Ecto neural progenitor cell (in vitro differentiated cells): ENCODE measurements at regions not wholly inside any gene's neighbourhood (a gene's known extent, or its start where the extent isn't known, plus 50 kb on each side); places are given as distances from the start of the nearest gene placed in this dataset.

ENCODE experiments used
- DNase-seq: peaks from one replicate; pipeline ENCODE4 v3.0.0-alpha.2; 2018; ENCODE audit warnings: low spot score

DNA sequence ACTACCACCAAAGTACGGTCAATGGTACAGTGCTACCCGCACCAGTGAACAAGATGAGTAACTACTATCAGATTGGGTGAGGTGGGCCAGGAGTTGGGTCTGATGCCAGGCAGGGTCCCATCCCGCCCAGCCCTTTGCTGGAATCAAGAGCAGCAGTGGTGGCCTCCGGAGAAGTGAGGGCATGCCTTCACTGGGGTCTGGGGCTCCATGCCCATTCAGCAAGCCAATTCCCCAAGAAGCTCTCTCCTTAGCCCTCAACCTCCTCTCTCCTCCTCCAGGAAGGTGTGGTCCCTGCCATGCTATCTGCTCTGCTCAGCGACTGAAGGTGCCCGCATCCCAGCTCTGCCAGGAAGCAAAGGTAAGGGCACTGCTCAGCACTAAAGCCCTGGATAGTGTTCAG lies 62.7 kb upstream of the CPLX2 start:
- DNase-seq: no peak

GRCh38 chr5:175809531-175810121 lies 61.8 kb upstream of the CPLX2 start:
- no peak for DNase-seq

DNA sequence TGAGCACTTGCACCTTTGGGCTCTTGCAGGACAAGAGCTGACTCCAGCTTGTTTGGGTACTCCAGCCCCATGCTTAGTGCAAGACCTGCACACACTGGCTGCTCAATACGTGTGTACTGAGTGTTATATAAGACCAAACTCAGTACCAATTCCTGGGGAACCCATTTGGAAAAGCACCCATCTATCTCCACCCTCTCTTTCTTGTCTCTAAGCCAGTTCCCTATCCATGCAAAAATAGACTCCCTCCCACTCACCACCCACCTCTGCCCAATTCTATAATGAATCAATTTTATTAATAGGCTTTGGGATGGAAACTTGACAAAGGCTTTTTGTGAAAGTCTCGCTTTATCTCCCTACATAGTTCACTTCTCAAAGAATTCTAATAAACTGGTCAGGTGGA lies 60.9 kb upstream of the CPLX2 start:
- no peak for DNase-seq

DNA sequence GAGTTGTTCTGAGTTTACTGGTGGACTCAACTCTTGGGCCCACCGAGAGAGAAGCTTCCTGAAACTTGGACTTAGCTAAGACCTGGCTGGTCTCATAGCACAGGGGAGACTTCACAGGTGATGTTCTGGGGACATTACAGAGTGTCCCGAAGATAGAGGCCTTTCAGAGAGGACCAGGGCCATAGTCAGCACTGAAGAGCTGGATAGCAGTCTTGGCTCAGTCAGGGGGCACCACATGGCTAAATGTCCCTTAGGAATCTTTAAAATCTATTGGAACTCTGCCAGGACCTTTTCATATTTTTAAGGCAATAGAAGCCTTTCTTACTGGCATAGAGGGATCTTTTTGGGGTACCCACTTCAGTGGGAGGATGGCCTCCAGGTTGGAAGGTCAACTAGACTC lies 59.8 kb upstream of the CPLX2 start:
- DNase-seq: no peak

GRCh38 chr5:175813943-175814630 lies 57.3 kb upstream of the CPLX2 start:
- no peak for DNase-seq

DNA sequence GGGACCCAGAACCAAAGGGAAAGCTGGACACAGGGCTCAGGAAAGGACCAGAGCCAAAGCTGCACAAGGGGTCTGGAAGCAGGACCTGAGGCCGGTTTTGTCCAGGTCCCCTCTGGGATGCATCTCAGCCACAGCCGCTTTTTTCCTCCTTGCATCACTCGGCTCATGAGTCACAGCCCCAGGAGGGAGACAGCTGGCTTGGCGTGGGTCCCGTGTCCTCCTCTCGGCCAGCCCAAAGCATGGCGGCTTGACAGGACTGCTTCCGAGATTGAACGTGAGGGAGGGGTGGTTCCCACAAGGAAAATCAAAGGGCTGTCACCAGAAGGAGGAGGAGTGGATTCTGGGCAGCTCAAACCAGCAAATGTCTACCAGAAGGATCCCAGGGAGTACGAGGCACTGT lies 56.7 kb upstream of the CPLX2 start:
- no peak for DNase-seq

DNA sequence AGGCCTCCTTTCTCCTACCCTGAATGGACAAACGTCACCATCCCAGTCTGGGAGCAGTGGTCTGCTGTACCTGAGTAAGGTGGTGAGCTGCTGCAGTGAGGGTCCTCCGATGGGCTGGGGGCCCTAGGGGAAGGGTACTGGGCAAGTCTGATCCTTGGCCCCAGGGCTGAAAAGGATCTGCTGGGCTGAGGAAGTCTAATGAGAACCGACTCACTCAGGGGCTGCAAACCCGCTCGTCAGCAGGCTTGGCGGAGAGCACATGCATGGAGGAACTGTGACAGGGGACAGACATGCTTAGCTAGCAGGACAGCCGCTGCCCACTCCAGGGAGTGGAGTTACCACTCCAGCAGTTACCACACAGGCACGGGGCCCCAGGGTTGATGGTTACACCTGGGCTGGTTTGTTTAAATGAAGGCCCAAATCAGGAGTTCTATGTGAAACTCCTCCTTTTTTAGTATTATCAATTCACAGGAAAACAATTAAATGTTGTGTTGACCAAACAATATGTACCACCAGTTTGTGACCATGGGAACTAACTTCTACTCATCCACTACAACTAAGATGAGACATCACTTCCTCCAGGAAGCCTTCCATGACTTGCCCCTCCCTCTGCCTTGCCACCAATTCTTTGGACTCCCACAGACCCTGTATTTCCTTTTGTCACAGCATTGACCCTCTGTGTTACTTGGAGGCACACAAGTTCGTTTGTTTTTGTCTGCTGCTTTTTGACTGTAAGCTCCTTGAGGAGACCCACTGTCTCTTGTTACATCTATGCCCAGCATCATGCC lies 56.1 kb upstream of the CPLX2 start:
- DNase-seq: no peak

- no peak for DNase-seq
These were observed 55.0 kb upstream of the CPLX2 start for GRCh38 chr5:175816348-175816747.

GRCh38 chr5:175819090-175819425 lies 52.3 kb upstream of the CPLX2 start:
- DNase-seq: no peak

GRCh38 chr5:175820230-175820629 lies 51.1 kb upstream of the CPLX2 start:
- no peak for DNase-seq
